Colon (tissue), 2 donors: ENCODE measurements at regions not wholly inside any gene's neighbourhood (a gene's known extent, or its start where the extent isn't known, plus 50 kb on each side); places are given as distances from the start of the nearest gene placed in this dataset.
"Not testable (repeated sequence)": the region's sequence is repeated elsewhere in the genome, so short reads cannot be mapped to it uniquely, and the experiment has no call there.

Experiments
- FAIRE-seq: peaks from 2 replicates; lab custom pipeline; 2012; peaks lifted over from hg19 to GRCh38; lab: Jason Lieb, UNC
- donor health status: control.
- donor health status: control.

DNA sequence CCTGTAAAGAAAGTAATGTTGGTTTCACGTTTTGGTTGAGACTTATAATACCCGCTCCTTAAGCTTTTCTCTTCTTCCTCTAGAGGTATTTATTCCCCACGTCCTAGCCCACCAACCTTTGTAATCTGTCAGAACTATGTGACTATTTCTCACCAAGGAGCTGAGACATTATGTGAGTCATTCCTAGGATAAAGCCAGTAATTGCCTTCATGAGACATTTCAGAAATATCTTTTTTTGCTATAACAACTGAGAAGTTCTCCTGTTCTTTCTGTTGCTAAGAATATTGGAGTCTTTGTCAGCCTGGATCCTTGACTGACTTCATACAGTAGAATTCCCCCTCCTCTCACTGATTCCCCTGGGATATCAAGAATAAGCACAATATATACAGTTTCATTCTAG is 1497.0 kb upstream of the TENM4 start:
- no peak for FAIRE-seq

DNA sequence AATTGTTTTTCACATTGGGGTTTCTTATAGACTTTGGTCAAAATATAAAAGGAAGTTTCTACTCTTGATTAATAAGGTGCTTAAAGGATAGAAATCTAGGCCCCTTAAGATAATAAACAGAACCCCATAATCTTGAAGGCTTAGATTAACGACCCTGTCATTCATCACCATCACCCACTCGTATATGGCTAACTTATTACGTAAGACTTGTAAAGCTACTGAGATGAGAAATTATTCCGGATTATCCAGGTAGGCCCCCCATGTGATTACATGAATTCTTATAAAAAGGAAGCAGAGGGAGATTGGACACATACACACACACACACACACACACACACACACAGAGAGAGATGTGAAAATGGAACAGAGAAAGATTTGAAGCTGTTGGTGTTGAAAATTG is 1489.2 kb upstream of the TENM4 start:
- FAIRE-seq = no peak

DNA sequence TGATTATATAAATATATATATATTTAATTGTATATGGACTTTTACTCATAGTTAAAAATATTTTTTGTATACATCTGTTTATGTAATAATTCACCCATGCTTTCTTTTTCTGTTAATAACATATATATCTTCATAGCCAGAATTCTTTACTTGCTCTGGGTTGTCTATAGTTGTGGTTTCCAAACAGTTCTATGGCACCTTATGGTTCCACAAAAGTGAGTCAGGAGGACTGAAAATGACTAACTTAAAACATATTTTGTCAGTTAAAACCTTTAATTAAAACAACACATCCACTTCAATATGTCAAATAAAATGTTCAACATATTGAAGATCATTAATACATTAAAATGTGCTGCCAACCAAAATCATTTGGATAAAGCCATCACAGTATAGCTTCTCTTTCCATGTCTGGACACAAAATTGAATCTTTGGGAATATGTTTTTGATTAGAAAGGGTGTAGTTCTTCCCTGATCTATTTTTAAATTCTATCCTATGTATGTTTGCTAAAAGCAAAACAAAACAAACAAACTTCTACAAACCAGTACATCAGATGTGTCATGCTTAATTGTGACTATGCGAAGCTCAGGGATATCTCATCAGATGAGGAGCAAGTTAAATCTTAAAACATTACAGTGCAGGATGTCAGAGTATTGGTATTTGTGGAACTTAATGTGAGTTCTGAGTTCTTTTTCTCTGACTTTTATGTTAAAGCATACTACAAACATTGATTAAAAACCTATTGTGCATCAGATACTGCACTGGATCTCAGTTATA is 1488.4 kb upstream of the TENM4 start:
- FAIRE-seq = no peak

DNA sequence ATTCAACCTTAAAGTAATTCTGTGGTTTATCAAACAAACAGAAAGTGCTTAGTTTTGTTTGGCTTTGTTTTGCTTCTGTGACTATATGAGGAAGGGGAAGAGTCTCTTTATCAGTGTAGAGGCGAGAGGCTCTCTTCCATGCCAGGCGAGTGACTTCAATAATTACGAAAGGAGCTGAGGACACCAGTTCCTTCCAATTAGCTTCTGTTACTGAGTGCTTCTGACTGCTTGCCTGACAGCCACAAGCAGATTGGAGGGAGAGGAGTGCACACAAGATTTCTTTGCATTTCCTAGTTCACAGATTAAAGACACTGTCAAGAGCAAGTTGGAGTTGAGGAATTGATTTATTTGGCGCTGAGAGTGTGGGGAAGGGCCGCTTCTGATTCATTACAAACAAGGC is 1484.5 kb upstream of the TENM4 start:
- FAIRE-seq = no peak

DNA sequence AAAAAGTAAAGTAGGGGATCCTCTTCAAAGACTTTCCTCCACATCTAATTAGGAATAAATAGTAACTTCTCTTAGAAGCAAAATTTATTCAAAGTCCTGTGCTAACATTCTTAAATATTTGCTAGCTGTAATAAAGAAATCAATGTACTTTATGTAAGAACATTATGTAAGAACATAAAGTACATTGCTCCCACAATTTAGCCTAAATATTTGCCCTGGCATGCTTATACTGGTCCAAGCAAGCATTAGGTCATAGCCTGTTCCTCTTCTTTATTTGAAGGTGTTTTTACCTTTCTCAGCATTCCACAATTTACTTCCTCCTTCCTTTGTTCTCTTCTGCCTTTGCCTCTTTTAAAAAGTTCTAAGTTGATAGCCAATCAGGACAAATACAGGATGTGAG is 1480.5 kb upstream of the TENM4 start:
- not testable (repeated sequence) for FAIRE-seq

DNA sequence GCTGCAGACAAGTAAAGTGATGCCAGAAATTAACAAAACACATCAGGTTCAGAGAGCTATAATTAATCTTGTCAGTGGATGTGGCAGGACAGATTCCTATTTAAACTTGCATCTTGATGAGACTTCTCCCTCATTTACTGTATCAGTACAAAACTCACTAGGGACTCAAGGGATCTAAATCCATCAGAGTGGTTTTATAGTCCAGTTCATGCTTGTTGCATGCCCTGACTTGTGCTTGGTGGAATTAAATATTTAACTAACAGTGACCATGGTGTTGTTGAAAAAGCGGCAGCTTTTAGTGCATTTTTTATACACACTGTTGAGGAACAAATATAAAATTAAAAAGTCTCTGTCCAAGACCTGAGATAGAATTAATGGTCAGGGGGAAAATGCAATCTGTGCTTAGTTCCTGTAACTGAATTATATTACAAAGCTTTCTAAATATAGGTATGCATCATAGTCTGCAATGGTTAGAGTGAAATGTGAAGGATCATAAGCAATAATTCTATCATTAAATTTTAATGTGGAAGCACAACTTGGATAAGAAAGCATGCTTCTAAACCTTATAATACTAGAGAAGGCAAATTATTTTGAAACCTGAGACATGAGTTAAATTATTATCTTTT is 1475.5 kb upstream of the TENM4 start:
- no peak for FAIRE-seq

DNA sequence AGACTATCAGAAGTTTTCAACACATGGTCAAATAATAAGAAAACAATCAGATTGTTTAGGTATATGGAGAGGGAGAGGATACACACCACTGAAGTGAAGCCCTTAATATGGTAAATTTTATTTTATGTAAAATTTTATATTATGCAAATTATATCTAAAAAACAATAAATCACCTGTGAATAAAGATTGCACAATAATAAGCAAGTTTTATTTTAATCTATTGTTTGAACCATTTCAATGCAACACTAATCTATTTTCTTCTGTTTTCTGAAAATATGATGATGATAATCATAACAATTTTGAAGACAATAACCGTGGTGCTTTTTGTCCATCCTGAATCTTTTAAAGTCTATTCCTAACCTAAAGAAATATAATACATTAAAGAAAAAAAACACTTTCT is 1473.5 kb upstream of the TENM4 start:
- FAIRE-seq = no peak

DNA sequence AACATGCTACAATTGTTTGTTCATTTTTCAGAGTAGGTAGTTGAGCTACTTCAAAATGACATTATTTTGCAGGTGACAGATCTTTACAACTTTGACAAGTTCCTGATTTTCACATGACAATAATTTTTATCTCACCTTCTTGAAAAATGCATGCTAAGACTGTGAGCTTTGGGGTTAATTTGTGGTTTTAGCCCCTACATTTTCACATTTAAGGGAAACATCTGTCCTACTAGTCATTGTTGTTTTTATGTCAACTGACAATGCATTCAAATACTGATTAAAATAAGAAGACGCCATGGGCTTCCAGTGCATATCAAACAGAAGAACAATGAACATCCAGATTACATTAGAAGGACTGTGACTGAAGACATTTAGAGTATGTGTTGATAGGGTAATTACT is 1470.8 kb upstream of the TENM4 start:
- FAIRE-seq = no peak

DNA sequence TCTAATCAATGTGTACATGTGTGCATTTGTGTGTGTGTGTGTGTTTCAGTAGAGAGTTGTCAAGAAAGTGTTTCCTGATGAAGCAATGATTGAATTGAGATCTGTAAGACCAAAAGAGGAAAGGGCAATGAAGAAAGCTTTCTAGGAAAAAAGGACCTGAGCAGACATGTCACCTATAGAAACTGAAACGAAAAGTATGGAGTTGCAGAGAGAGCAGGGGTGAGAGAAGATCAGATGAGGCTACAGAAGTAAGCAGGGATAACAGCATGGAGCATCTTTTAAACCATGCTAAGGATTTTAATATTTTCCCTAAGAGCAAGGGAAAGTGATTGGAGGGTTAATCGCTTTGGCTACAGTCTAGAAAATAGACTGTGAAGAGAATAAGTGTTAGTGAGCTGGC is 1459.4 kb upstream of the TENM4 start:
- FAIRE-seq = no peak

DNA sequence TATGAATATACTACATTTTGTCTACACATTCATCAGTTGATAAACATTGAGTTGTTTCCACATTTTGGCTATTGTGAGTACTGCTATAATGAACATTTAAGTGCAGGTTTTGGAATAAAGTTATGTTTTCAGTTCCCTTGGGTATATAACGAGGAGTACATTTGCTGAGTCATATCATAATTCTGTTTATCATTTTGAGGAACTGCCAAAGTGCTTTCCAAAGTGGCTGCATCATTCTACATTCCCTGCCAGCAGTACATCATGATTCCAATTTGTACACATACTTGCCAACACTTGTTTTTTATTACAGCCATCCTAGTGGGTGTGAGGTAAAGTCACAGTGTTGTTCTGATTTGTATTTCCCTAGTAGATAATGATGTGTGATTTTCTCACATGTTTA is 1458.6 kb upstream of the TENM4 start:
- FAIRE-seq = no peak

DNA sequence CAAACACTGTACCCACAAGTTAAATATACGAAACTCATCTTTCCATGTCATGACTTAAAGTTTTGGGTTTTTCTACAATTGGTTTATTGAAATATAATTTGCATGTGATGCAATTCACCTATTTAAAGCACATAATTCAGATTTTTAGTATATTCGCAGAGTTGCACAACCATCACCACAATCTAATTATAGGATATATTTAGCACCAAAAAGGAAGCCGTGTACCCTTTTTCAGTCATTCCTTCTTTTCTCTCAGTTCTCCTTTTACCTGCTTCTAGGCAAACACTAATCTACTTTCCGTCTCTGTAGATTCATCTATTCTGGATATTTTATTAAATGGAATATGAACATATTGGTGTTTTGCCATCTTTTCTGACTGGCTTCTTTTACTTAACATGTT is 1458.1 kb upstream of the TENM4 start:
- FAIRE-seq = no peak

DNA sequence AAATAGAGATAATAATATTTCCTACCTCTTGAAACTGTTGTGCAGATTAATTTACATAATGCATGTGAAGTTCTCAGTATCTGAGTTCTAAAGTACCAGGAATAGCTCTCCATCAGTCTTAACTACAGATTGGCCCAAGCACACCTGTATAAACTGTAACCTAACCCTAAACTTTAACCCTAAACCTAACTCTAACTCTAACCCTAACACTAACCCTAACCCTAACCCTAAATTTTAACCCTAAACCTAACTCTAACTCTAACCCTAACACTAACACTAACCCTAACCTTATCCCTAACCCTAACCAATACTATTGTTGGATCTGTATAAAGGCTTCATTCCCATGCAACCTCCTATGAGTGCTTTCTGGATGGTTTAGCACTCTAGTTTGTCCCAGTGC is 1445.9 kb upstream of the TENM4 start:
- FAIRE-seq = no peak

DNA sequence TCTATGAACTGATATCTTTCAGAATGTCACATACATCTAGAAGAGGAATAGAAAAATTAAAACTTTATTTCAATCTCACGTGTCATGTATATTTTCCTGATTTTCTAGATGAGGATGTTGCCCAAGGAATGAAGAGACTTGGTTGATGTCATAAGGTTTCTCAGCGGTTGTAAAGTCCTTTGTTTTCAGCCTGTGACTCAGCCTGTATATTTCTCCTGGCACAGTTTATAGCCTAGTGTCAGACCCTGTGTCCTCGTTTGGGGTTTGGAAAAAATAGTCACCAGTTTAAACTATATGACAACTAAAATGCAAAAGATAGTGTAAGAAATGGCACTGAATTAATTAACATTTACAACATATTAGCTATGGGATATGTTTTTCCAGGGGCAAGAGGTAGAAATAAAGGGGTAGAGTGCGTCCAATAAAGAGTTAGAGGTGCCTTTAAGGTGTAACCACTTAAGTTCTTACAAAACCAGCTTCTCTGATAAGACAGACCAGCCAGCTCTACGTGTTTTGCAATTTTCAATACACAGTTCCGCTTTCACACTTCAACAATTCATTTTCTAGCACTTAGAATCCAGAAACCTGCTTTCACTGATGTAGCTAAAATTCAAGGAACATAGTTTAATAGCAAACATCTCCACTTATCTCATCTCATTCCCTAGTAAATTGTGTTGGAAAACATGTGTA is 1432.6 kb upstream of the TENM4 start:
- FAIRE-seq = no peak

DNA sequence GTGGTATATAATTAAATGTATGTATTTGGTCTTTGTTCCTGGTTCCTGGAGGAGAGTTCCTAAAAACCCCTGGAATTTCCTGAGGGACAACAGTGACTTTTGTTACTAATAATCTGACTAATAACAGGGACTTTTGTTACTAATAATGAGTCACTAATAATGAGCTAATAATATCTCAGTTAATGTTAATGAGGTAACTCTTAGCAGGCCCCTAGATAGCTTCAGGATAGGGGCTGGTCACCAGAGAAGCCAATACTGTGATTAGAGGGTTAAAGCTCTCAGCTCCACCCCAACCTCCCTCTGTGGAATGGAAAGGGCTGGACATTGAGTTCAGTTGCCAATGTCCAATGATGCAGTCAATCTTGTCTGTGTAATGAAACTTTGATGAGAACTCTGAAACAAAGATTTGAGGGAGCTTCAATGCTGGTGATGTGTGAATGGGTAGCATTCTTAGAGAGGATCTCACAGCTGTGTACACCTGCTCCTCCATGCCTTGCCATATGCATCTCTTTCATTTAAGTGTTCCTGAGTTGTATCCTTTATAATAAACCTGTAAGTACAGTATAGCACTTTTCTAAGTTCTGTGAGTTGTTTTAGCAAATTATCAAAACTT is 1431.4 kb upstream of the TENM4 start:
- no peak for FAIRE-seq

DNA sequence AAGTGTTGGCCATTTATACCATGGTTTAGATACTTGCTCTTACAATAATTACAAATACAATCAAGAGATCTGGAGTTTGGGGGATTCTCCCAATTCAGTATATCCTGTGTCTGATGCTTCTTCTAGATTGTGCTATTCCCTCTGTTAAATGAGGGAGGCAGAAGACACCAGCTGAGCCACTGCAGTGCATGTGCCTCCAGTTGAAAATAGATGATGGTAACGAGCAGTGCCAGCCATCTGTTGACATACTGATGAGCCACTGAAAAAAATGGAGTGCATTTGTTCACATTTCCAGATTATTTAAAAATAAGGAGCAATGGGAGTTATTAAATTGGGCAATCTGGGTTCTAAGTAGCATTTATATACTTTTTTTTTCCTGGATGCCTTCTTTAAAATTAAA is 1428.0 kb upstream of the TENM4 start:
- no peak for FAIRE-seq

DNA sequence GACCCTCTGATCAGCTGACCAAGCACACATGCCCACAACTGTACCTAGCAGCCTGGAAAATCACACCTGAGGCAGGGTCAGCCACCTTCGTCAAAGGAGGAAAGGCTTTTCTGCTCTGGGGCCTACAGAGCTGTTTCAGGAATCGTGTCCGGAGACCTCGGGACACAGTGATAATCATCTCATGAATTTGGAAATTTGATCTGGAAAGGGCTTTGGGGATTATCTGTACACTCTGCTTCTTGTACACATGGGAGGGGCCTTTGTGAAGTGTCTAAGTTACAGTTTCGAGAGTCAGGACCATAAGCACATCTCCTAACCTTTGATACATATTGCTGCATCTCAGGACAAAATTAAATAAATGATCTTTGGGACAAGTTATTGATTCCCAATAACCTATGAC is 1421.2 kb upstream of the TENM4 start:
- no peak for FAIRE-seq

DNA sequence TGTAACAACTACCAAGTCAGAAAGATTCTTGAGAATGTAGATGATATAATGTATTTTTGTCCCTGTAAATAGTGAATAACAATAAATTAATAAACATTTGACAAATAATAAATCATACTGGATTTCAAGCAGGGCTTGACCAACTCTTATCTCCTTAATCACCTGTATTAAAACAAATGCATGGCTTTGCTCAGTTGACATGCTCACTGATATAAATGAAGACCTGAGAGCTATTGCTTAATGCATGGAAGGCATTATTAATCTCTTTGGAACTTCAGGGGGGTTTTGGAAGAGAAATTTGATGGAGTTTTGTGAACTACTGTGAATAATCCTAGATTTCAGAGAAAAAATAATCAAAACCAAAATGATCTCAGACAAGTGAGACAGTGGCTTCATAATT is 1420.4 kb upstream of the TENM4 start:
- FAIRE-seq = no peak

DNA sequence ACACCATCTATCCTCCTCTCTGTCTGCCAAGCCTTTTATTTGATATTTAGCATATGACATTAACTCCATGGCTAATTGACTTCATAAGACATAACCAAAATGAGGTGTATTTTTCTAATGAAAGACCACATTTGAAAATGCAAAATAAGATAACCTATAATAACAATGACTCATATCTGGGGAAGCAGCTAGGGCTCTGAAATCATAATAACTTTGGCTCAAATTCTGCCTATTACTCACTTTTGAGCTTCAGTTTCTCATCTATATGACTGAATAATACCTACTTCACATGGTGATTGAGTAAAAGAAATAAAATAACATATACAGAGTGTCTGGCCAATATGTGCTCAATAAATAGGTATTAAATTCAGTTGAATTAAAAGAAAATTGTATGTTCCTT is 1419.8 kb upstream of the TENM4 start:
- FAIRE-seq = no peak

DNA sequence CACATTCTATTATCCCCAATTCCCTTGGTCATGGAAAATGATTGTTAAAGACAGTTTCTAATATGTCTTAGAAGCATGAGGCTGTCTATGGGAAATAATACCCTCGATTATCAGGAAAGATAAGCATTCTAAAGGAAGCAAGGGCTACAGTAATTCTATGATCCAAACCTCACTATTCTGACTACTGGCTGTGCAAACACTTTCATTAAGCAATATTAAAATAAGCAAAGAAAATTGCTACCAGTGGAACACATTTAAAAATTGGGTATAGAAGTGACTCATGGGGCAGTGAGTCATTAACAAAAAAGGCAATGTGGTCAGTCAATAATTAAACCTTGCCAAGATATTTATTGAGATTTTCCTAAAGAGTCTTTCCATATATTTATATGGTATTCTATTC is 1415.2 kb upstream of the TENM4 start:
- no peak for FAIRE-seq

DNA sequence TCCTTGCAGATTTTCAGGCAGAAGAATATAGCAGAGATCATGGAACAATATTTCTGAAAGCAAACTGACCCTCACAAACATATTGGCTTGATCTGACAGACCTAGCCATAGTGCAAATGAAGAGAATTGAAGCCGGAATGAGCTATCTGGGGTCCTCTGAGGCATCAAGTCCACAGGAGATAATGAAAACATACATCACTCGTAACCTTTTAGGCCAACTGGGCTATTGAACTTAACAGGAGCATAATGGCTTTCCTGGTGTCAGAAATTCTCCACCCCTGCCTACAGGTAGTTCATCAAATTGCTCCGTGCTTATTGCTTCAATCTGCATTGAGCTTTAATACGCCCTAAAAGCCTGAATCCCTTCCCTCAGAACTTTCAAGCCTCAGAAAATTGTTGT is 1414.6 kb upstream of the TENM4 start:
- no peak for FAIRE-seq

DNA sequence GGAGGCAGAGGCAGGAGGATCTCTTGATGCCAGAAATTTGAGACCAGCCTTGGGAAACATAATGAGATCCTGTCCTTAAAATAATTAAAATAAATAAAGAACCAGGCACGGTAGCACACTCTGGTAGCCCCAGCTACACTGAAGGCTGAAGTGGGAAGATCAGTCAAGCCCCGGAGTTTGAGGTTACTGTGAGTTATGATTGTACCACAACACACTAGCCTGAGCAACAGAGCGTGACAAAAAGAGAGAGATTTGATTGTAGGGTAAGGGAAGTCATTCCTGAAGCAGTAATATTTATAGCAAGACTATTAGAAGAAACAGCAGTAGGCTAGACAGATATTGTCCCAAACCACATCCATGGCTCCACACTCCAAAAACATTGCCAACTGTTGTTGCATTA is 1408.4 kb upstream of the TENM4 start:
- no peak for FAIRE-seq

DNA sequence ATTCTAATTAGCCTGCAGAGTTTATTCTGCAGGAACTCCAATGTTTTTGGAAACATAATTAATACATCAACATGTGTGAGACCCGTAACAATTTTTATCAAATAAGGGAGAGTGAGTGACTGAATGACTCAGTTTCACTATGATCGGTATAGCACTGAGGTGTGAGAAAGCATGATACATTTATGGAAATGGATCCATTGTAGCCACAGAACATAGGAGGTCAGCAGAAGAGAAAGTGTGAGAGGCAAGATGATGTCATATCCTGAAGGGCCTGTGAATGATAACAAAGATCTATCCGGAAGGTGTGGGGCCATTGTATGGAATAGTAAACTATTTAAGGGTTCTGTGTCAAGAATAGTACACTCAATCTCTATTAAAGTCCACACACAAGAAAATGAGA is 1406.1 kb upstream of the TENM4 start:
- no peak for FAIRE-seq

DNA sequence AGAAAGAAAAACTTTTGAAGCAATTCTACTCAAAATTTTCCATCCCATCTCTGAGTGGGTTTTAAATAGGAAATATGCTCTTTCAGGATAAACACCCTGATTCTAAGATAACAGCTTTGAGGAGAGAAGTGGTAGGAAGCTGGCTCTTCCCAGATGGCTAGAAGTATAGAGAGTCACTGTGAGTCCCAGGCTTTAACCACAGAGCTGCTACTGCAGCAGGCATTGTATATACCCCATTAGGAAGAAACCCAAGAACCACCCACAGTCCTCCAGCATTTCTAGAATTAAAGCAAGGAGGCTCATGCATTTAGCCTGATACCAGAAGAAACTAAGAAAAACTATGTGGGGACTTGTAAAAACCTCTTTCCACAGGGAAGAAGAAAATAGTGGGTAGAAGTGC is 1405.6 kb upstream of the TENM4 start:
- FAIRE-seq = no peak
